Chondrocyte (in vitro differentiated cells): ENCODE measurements at regions not wholly inside any gene's neighbourhood (a gene's known extent, or its start where the extent isn't known, plus 50 kb on each side); places are given as distances from the start of the nearest gene placed in this dataset.

Experiments used
- DNase-seq: peaks from one replicate; pipeline ENCODE4 v3.0.0; 2021; ENCODE audit warnings: mixed read lengths, low spot score
- H3K27ac Mint-ChIP-seq: one replicate; pipeline ENCODE4 v1.8.0; 2021; ENCODE audit warnings: mild to moderate bottlenecking, moderate library complexity, mixed read lengths; ENCODE audit not compliant: unreplicated experiment
- H3K27me3 Mint-ChIP-seq: 2 replicates; pipeline ENCODE4 v1.8.0; 2021; ENCODE audit warnings: low read depth, mixed read lengths
- H3K36me3 Mint-ChIP-seq: 2 replicates; pipeline ENCODE4 v1.8.0; 2021; ENCODE audit warnings: low read depth, mixed read lengths
- H3K4me1 Mint-ChIP-seq: 2 replicates; pipeline ENCODE4 v1.8.0; 2021; ENCODE audit warnings: low read depth, mild to moderate bottlenecking, mixed read lengths
- H3K4me3 Mint-ChIP-seq: one replicate; pipeline ENCODE4 v1.8.0; 2021; ENCODE audit warnings: mild to moderate bottlenecking, moderate library complexity, mixed read lengths; ENCODE audit not compliant: unreplicated experiment
- H3K9me3 Mint-ChIP-seq: 2 replicates; pipeline ENCODE4 v1.8.0; 2021; ENCODE audit warnings: low read depth, mixed read lengths
- CTCF ChIP-seq: fragments of 200-600 bp; sonication (generic); IDR thresholded peaks from 2 replicates; pipeline ENCODE4 v1.5.0; 2021; ENCODE audit warnings: antibody characterized with exemption, mild to moderate bottlenecking, moderate library complexity

- DNase-seq: no peak
- TF ChIP-seq CTCF: no peak
- Mint-ChIP-seq H3K36me3 (no peaks in the 10 kb centered on the region), H3K9me3 (peaks cover 4% of the 10 kb centered on the region), H3K27ac (no peak overlapping the region), H3K4me1 (no peaks in the 10 kb centered on the region), H3K4me3 (no peak overlapping the region), H3K27me3 (peaks cover 59% of the 10 kb centered on the region)
Observed at GRCh38 chr12:111088409-111088808, 168.0 kb upstream of the MYL2 start.

GRCh38 chr12:111086947-111087700 is 166.7 kb upstream of the MYL2 start:
- Mint-ChIP-seq H3K4me1 (no peaks in the 10 kb centered on the region), H3K36me3 (no peaks in the 10 kb centered on the region), H3K4me3 (no peak overlapping the region), H3K9me3 (peaks cover 4% of the 10 kb centered on the region), H3K27ac (no peak overlapping the region), H3K27me3 (peaks cover 67% of the 10 kb centered on the region)
- DNase-seq: no peak
- no peak for TF ChIP-seq CTCF

- H3K9me3 Mint-ChIP-seq: peaks cover 4% of the 10 kb centered on the region
- no peak overlapping the region for H3K27ac Mint-ChIP-seq
- H3K4me1 Mint-ChIP-seq: no peaks in the 10 kb centered on the region
- H3K4me3 Mint-ChIP-seq: no peak overlapping the region
- TF ChIP-seq CTCF: no peak
- H3K27me3 Mint-ChIP-seq: peaks cover 65% of the 10 kb centered on the region
- no peaks in the 10 kb centered on the region for H3K36me3 Mint-ChIP-seq
- no peak for DNase-seq
Observed at GRCh38 chr12:111085096-111085495, 164.7 kb upstream of the MYL2 start.

- TF ChIP-seq CTCF: no peak
- peaks cover 64% of the 10 kb centered on the region for H3K27me3 Mint-ChIP-seq
- H3K4me3 Mint-ChIP-seq: no peak overlapping the region
- no peak overlapping the region for H3K27ac Mint-ChIP-seq
- H3K4me1 Mint-ChIP-seq: no peaks in the 10 kb centered on the region
- DNase-seq: no peak
- H3K36me3 Mint-ChIP-seq: no peaks in the 10 kb centered on the region
- H3K9me3 Mint-ChIP-seq: peaks cover 4% of the 10 kb centered on the region
Observed at GRCh38 chr12:111084605-111085004, 164.2 kb upstream of the MYL2 start.

GRCh38 chr12:111084158-111084557 is 163.8 kb upstream of the MYL2 start:
- Mint-ChIP-seq H3K9me3 (peaks cover 4% of the 10 kb centered on the region), H3K4me3 (no peak overlapping the region), H3K27me3 (peaks cover 66% of the 10 kb centered on the region), H3K36me3 (no peaks in the 10 kb centered on the region), H3K4me1 (no peaks in the 10 kb centered on the region), H3K27ac (no peak overlapping the region)
- DNase-seq: no peak
- no peak for TF ChIP-seq CTCF
